GM21367 (cell line): ENCODE measurements at regions not wholly inside any gene's neighbourhood (a gene's known extent, or its start where the extent isn't known, plus 50 kb on each side); places are given as distances from the start of the nearest gene placed in this dataset.

Source experiments
- ATAC-seq: cut with Tn5 transposase; IDR thresholded peaks from one replicate; pipeline ENCODE4 v1.9.1; 2021; ENCODE audit not compliant: unreplicated experiment

DNA sequence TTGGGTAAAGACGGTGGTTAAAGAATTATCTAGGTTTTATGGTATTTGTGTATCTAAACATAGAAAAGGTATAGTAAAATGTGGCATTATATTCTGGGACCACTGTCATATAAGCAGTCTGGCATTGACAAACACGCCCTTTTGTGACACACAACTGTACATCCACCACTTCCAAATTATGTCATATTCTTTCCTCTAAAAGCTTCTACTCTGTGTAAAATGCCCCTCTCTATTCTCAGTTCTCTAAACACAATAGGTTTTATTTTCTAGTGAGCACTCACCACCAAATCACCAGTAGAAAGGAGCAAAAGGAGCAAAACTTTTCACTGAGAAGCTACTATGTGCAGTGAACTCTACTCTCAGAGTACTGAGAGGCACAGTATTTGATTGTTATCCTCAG lies 88.1 kb upstream of the PIEZO2 start:
- no peak for ATAC-seq

DNA sequence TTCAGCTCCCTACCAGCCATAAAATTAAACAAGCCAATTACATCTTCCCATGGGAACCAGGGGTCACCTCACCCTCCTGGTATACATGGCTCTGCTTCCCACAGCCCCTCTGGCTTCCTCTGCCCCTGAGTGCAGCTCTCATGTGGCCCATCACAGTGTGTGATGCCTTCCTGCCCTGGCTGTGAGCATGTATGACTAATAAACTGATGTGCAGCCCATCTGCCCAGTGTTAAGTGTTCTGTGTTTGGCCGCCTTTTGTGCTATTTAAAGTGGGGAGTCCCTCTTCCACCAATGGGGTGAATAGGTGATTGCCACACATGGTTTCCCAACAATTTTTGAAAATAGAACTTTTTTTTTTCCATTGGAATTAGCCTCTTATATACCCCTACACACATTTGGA lies 87.7 kb upstream of the PIEZO2 start:
- ATAC-seq = no peak

DNA sequence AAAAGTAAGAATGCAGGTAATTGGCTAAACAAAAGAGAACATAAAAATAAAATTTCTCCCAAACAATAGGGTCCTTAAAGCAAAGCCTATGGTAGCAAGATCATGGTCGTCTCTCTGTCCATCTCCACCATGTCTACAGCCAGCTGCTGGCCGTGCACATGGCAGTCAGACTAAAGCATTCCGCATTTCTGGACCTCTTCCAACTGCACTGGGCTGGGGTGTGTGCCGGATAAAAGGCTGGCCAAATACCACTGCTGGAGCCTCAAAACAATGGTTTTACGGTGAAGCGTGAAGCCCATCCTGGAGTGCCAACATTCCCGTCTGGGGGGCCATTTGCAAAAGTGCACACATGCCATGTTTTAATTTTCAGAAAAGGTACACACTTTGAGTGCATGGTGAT lies 74.8 kb upstream of the PIEZO2 start:
- ATAC-seq = no peak

DNA sequence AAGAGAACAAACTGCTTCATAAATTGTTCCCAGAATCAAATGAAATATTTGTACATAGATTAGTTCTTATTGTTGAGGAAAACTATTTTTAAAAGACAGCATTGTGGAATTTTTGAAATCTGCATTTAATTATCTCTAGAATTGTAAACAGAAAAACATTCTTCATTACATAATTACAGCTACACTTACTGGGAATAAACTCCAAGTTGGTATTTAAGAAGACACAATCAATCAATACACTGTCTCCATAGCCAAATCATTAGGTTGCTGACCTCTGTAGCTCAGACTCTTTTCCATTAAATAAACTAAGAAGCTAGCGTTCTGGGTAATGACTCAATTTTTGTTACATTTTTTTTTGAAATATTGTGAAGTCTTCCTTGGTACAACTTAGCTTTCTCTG lies 70.2 kb upstream of the PIEZO2 start:
- ATAC-seq = no peak

DNA sequence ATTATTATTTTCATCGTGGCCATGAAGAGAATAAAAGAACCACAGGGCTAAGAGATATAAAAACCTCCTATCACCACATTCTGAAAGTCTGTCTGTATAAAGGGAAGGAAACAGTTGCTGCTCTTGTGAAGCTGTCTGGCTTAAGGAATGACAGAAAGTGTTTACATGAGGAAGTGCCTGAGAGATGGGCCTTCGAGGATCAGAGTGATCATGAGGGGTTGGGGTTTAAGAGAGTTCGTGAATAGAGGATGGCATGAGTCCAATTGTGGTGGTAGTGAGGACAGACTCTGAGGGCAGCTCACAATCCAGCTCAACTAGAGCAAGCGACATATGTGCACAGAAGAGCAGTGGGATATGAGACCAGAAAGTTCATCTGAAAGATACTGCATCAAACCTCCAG lies 65.8 kb upstream of the PIEZO2 start:
- no peak for ATAC-seq

DNA sequence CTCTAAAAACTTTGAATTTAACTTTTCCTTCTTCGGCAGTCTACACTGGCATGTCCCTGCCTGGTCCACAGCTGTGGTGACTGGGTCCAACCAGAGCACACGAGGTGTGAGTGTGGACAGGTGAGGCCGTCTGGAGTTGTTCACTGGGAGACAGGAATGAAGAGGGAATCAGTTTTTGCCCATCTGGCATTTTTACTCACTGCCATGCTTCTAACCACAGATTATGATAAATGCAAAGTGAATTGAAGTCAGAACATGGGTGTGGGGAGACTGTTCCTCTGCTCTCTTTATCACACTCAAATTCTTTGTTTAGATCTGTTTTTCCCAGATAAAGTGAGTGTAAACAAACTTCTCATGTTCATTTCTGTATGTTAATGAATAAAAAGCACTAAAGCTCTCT lies 54.7 kb upstream of the PIEZO2 start:
- no peak for ATAC-seq

DNA sequence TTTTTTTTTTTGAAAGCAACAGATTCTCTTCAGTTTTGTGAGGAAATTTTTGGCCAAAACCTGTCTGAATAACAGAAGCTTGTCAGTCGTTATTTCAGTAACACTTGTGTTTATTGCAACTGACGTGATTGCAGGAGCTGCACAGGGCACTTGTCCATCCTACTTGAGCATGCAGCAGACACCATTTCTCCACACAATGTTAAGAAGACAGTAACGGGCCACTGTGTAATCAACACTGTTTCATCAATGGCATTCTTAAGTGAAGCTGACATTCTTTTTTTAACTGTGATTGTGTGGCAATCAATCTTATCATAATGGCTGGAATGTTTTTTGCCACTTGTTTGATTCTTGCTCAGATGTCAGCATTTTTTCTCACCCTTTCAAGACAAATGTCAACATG lies 50.1 kb upstream of the PIEZO2 start:
- ATAC-seq = no peak
